Erythroblast (primary cell): ENCODE measurements at regions not wholly inside any gene's neighbourhood (a gene's known extent, or its start where the extent isn't known, plus 50 kb on each side); places are given as distances from the start of the nearest gene placed in this dataset.
"Not testable (repeated sequence)": the region's sequence is repeated elsewhere in the genome, so short reads cannot be mapped to it uniquely, and the experiment has no call there.

Source experiments
- DNase-seq, 2 experiments: peaks; one replicate each; lab custom pipeline; 2025; lab: John Stamatoyannopoulos, UW
- GATA1 ChIP-seq: IDR thresholded peaks from 2 replicates; pipeline ENCODE4 v1.6.1; 2011; ENCODE audit warnings: low read depth, mild to moderate bottlenecking, control low read depth, low read length, moderate library complexity
- POLR2A ChIP-seq: IDR thresholded peaks from 2 replicates; pipeline ENCODE4 v1.6.1; 2011; ENCODE audit warnings: mild to moderate bottlenecking, low read length

DNA sequence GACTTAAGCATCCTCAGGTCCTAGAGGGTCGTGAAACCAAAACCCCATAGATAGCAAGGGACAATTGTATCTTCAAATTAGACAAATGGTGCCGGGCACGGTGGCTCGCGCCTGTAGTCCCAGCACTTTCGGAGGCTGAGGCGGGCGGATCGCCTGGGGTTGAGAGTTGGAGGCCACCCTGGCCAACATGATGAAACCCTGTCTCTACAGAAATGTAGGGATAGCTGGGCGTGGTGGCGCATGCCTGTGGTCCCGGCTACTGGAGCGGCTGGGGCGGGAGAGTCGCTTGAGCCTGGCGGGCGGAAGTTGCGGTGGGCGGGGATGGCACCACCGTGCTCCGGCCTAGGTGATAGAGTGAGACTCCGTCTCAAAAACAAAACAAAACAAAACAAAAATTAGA lies 780.6 kb downstream of the BRINP3 start:
- no peak for TF ChIP-seq GATA1
- TF ChIP-seq POLR2A, result no peak

DNA sequence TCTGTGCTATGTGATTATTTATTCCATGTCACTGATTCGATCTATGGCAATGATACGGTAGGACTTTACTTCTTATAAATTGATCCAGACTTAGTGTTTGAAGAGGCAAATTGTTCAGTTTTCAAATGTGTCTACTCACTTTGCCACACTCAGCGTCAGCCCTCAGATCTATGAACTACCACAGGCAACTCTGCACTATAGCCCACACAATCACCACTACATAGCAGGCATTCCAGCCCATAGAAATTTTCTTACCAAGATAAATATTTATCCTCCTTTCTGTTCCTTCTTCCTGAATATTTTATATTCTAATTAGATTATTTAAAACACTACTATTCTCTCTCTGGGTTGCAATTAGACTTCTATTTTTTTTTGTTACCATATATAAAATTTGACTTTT lies 776.1 kb downstream of the BRINP3 start:
- no peak for DNase-seq
- TF ChIP-seq GATA1, result no peak

More for the DNA sequence above, 780.6 kb downstream of the BRINP3 start:
- no peak for DNase-seq

DNA sequence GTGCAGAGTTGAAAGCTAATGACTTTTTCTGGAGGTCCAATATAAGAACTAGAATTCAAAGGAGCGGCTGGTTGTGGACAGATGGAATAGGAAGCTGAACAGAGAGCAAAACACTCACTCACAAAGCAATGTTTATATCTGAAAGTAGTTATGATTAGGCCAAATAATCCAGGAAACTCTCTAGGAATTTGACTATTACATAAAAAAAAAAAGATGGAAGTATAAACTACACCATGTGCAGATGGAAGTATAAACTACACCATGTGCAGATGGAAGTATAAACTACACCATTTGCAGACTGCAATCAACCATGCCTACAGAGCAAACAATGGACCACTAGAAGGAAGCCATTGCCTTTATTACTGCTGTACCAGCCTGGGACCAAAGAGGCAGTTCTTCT lies 771.1 kb downstream of the BRINP3 start:
- TF ChIP-seq GATA1 (no peak), POLR2A (no peak)
- no peak for DNase-seq

DNA sequence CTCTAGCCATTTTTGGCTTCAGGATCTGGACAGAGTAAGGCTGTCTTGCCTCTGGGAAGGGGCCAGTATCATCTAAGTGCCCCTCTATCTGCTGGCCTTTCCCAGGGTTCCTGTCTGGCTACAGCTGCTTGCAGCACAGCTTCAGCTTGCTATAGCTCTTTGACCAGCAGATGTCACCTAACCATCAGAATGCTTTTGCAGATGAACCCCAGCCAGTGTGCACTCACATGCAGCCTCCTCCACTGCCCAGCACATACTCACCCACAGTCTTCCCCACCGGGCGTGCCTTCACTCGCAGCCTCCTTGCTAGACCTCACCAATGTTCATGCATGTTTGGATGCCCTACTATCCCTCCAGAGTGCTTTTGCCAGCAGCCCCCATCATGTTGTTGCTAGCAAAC lies 769.0 kb downstream of the BRINP3 start:
- DNase-seq, result no peak
- TF ChIP-seq POLR2A (no peak), GATA1 (no peak)

DNA sequence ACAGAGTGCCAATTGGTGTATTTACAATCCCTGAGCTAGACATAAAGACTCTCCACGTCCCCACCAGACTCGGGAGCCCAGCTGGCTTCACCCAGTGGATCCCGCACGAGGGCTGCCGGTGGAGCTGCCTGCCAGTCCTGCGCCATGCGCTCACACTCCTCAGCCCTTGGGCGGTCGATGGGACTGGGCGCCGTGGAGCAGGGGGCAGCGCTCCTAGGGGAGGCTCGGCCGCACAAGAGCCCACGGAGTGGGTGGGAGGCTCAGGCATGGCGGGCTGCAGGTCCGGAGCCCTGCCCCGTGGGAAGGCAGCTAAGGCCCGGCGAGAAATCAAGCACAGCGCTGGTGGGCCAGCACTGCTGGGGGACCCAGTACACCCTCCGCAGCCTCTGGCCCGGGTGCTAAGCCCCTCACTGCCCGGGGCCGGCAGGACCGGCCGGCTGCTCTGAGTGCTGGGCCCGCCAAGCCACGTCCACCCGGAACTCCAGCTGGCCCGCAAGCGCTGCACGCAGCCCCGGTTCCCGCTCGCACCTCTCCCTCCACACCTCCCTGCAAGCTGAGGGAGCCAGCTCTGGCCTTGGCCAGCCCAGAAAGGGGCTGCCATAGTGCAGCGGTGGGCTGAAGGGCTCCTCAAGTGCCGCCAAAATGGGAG lies 759.4 kb downstream of the BRINP3 start:
- DNase-seq, result not testable (repeated sequence)

DNA sequence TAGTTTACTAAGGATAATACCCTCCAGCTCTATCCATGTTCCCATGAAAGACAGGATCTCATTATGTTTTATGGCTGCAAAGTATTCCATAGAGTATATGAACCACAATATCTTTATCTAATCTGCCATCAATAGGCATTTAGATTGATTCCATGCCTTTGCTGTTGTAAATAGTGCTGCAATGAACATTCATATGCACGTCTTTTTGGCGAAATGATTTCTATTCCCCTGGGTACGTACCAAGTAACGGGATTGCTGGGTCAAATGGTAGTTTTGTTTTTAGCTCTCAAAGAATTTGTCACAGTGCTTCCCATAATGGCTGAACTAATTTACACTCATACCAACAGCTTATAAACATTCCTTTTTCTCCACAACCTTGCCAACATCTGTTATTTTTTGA lies 750.9 kb downstream of the BRINP3 start:
- TF ChIP-seq GATA1 (no peak), POLR2A (no peak)
- DNase-seq, result no peak

DNA sequence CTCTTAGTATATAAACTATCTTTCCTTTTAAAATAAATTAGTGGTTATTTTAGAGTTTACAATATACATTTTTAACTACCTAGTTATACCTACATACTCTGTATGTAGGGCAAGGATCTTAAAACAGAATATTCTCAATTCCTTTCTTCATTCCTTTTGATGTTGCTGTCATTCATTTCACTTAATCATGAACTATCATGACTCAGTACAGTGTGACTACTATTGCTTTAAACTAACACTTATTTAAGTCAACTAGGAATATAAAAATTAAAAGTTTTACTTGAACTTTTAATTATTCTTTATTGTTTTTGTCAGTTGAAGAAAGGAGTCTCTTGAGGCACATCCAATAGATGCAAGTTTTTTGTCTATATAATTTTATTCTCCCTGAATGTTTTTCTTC lies 726.4 kb downstream of the BRINP3 start:
- no peak for TF ChIP-seq GATA1
- TF ChIP-seq POLR2A, result no peak

DNA sequence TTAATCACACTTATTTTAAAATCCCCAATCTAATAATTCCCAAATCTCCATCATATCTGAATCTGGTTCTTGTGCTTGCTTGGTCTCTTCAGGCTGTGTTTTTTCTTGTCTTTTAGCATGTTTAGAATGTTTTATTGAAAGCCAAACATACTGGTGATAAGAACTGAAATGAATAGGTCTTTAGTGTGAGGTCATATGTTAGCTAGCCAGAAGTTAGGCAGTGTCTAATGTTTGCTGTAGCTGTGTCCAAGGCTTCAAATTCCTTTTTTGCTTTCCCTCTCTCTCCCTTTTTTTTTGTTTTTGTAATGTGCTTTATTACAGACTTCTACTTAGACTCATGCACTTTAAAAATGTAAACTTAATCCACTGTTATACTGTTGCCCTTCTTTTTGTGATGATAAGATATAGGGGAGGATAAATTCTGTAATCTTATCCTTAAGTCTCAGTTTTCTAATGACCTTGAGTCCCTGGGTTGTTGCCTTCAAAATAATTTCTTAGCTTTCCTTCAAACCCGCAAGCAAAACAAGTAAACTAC lies 725.1 kb downstream of the BRINP3 start:
- TF ChIP-seq GATA1 (no peak), POLR2A (no peak)
- no peak for DNase-seq

More for the DNA sequence above, 726.4 kb downstream of the BRINP3 start:
- no peak for DNase-seq

DNA sequence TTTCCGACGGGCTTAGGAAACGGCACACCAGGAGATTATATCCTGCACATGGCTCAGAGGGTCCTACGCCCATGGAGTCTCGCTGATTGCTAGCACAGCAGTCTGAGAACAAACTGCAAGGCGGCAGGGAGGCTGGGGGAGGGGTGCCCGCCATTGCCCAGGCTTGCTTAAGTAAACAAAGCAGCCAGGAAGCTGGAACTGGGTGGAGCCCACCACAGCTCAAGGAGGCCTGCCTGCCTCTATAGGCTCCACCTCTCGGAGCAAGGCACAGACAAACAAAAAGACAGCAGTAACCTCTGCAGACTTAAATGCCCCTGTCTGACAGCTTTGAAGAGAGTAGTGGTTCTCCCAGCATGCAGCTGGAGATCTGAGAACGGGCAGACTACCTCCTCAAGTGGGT lies 722.6 kb downstream of the BRINP3 start:
- DNase-seq, result not testable (repeated sequence)

DNA sequence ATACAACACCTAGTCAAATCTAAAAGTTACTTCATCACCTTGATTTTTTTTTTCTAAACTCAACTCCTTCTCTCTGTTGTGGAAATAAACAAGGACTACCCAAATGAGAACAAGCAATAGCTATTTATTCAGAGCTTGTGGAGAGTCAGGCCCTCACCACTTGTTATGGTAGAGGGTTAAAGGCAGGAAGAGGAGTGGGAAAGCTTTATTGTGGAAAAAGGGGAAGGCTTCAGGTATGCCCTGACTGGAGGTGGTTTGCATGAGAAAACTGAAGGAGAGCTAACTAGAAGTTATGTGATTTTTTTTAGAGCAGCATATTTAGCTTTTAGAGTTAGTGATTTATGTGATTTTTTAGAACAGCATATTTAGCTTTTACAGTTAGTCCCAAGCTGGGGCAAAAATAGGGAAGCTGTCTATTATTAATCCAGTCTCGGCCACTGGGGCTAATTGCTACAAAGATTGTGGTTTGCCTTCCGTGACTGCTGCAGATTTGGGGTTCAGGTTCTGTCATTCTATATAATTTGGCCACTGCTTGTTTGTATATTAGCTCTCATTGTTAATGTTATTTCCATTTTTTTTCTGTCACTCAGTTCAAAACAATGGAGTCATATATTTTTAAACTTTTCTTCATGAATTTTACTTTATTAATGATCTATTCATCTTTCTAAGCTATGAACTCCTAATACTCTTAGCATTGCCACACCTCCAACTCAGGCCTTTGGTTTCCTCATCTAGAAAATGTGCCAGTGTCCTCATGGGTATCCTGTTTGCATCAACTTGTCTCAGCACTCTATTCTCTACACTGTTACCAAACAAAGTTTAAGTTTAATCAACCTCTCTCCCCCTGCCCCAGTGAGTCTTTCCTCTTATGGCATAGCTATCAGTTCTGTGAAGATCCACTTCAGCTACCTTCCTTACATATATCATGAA lies 713.0 kb downstream of the BRINP3 start:
- no peak for DNase-seq
- no peak for TF ChIP-seq POLR2A
- no peak for TF ChIP-seq GATA1

DNA sequence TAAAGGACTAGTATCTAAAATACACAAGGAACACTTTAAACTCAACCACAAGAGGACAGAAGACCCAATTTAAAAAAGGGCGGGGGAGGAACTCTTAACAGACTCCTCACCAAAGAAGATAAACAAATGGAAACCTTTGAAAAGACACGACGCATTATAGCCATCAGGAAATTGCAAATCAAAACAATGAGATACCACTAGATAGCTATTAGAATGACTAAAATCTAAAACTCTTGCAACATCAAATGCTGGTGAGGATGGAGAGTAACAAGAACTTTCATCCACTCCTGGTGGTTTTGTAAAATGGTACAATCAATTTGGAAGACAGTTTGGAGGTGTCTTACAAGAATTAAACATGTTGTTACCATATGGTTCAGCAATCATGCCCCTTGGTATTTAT lies 708.2 kb downstream of the BRINP3 start:
- no peak for TF ChIP-seq GATA1
- TF ChIP-seq POLR2A, result no peak
- no peak for DNase-seq

DNA sequence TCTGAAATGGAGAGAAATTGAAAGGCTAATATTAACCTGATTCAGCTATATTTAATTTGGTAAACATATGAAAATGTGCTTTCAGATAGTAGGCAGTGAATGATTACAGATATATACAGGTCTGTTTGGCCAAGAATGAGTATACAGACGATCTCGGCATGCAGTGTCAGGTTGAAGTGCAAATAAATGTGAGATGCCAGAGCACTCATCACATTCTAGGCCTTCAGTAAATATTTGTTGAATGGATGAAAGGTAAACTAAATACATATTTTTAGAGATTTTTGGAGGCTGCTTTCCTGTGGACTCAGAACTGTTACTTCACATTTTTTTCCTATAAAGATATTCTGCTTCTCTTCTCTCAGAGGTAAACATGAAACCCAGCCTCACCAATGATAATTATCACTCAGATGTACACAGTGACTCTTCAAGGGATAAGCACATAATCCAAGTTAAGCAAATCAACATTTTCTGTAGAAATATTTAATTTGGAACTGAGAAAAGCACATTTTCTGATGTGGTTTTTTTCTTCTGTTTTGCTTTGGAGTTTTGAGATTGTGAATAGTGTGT lies 702.9 kb downstream of the BRINP3 start:
- TF ChIP-seq GATA1, result no peak
- no peak for TF ChIP-seq POLR2A
- DNase-seq, result no peak

DNA sequence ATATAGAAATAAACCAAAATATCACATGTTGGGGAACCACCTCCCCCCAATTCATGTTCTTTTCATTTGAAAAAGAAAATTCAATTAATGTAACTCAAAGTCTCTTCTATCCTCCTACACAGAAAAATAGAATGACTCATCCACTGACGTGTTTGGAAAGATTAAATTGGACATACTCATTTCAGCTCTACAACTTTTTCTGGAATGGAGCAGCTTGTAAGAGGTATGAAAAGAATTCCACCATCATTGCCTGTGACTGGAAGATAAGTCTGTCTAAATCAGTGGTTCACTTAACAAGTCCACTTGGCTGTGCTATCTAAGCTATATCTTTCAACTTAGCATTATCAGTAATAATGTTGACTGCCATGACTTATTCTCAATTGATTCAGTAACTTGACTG lies 702.3 kb downstream of the BRINP3 start:
- no peak for TF ChIP-seq GATA1
- no peak for TF ChIP-seq POLR2A
- DNase-seq, result no peak

DNA sequence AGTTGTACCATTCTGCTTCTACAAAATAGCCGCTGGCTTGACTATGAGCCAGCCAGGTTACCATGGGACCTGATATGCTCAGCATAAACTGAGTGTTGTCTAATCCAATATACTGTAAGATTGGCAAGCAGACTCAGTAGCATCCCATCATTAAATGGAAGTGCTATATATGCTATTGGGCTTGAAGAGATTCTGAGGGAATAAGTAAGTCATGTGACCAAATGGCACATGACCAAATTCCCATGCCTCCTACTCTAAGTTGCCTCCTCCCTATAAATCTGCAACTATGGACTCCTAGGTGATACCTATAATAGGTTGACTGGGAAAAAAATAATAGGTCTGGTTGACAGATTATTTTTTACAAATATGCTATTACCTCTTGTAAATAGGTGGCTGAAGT lies 698.6 kb downstream of the BRINP3 start:
- no peak for TF ChIP-seq GATA1
- no peak for DNase-seq

DNA sequence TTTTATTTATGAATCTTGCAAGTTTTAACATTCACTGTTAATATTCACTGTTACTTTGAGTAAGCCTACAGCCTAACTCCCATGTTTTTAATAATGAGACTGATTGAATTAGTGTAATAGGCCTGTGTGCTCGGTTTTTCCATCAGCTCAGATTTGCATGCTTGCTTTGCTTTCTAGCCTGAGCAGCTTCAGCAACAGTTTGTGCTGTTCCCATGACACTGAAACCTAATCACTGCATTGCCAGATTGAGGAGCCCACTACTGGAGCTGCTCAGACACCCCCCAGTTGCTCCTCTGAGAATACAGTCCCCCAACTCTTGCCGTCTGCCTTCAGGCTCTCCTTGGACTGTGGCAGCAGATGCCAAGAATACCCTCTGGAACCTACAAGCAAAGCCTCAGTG lies 695.4 kb downstream of the BRINP3 start:
- DNase-seq, result no peak
- TF ChIP-seq GATA1, result no peak
- no peak for TF ChIP-seq POLR2A
